Transverse colon (tissue), 4 donors: ENCODE measurements at regions not wholly inside any gene's neighbourhood (a gene's known extent, or its start where the extent isn't known, plus 50 kb on each side); places are given as distances from the start of the nearest gene placed in this dataset.

ENCODE experiments used
- CTCF ChIP-seq, 5 experiments: fragments of 200-600 bp in 3 of 5; fragments of 450-650 bp in 2 of 5; sonication (generic) in 3 of 5; IDR thresholded peaks; 1 replicate in 2 of 5; 2 replicates in 3 of 5; pipeline ENCODE4 v1.5.1; 2016 to 2017; ENCODE audit warnings: antibody characterized with exemption in 5 of 5, inconsistent platforms in 3 of 5, mild to moderate bottlenecking in 2 of 5, moderate library complexity in 1 of 5
- EP300 ChIP-seq: sonication (generic); formaldehyde crosslinking; IDR thresholded peaks from one replicate; pipeline ENCODE4 v1.6.1; 2017; ENCODE audit warnings: antibody characterized with exemption, low read depth
- POLR2A ChIP-seq: fragments of 450-650 bp; IDR thresholded peaks from one replicate; pipeline ENCODE4 v1.6.1; 2016; ENCODE audit warnings: antibody characterized with exemption, mild to moderate bottlenecking, moderate library complexity
- POLR2AphosphoS5 ChIP-seq, 3 donors: sonication (generic); formaldehyde crosslinking; IDR thresholded peaks; one replicate each; pipeline ENCODE4 v1.6.1; 2016; ENCODE audit warnings: antibody characterized with exemption in 3 of 3

GRCh38 chr10:62653254-62653653, 151.3 kb upstream of the ADO start:
- TF ChIP-seq EP300 (no peak), POLR2AphosphoS5 (IDR thresholded peaks at IDR 0.05) (no peak), CTCF (IDR thresholded peaks at IDR 0.05) (no peak), POLR2A (no peak)
